Body of pancreas (tissue), 4 donors: ENCODE measurements at regions not wholly inside any gene's neighbourhood (a gene's known extent, or its start where the extent isn't known, plus 50 kb on each side); places are given as distances from the start of the nearest gene placed in this dataset.

ENCODE experiments used
- ATAC-seq: fragments of 150-250 bp; one replicate; pipeline ENCODE4 v1.9.1; 2016
- DNase-seq, 4 donors: peaks; one replicate each; pipeline ENCODE4 v3.0.0-alpha.2; 2019
- H3K27ac ChIP-seq, 4 donors: fragments of 200-600 bp; sonication (generic); 1 replicate in 3 of 4; 2 replicates in 1 of 4; pipeline versions ENCODE4 v1.5.1 to v1.6.1; 2016 to 2019; ENCODE audit warnings: mild to moderate bottlenecking in 1 of 4, mixed read lengths in 1 of 4, moderate library complexity in 1 of 4
- H3K27me3 ChIP-seq, 2 donors: fragments of 200-600 bp; sonication (generic); one replicate each; pipeline ENCODE4 v1.6.0; 2016; ENCODE audit warnings: mild to moderate bottlenecking in 1 of 2
- H3K36me3 ChIP-seq, 2 donors: fragments of 200-600 bp; sonication (generic); replicated peaks in 1 of 2; 2 replicates each; pipeline ENCODE4 v1.5.1; 2016; ENCODE audit warnings: low read depth in 2 of 2; ENCODE audit not compliant: insufficient read depth in 1 of 2
- H3K4me1 ChIP-seq: fragments of 200-600 bp; sonication (generic); one replicate; pipeline ENCODE4 v1.6.0; 2016
- H3K4me3 ChIP-seq, 2 donors: fragments of 200-600 bp; sonication (generic); 1 replicate in 1 of 2; 2 replicates in 1 of 2; pipeline ENCODE4 v1.5.1; 2016 to 2019
- H3K9me3 ChIP-seq, 3 donors: fragments of 200-600 bp; sonication (generic); 1 replicate in 2 of 3; 2 replicates in 1 of 3; pipeline ENCODE4 v1.5.1; 2016
- POLR2A ChIP-seq, 3 donors: fragments of 450-650 bp; IDR thresholded peaks; one replicate each; pipeline ENCODE4 v1.6.1; 2016; ENCODE audit warnings: antibody characterized with exemption in 3 of 3, mild to moderate bottlenecking in 2 of 3
- WGBS, 2 donors: methylation state at CpG; one replicate each; pipeline ENCODE4 v1.1.5; 2017; 5-methylcytosine and 5-hydroxymethylcytosine counted together
- intact Hi-C: fragments of 100-400 bp; cut with DNase I; formaldehyde crosslinking; loops from one replicate; pipeline ENCODE4 v1.15.1; 2023
- TF ChIP-seq, protein P1 (sequence below), 7 experiments: fragments of 450-650 bp in 4 of 7; fragments of 200-600 bp in 3 of 7; sonication (generic) in 3 of 7; IDR thresholded peaks; one replicate each; pipeline ENCODE4 v1.5.1; 2016 to 2019; ENCODE audit warnings: antibody characterized with exemption in 7 of 7

DNA sequence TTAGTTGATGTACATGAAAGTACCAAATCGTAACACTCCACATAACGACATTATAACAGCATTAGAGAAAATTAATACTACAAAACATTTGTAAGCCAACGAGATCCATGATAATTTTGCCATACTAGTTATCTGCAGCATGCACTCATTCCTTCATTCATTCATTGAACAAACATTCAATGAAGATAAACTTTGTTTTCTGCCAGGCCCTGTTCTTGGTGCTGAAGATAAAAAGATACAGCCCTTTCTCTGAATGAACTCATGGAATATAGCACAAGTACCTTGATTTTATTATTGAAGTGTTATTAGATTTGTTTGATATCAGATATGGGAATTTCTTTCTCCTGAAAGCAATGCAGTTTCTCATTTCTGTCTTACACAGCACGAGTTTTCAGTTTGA is 524.0 kb downstream of the TFAP2A start:
- no peaks in the 10 kb centered on the region for H3K36me3 ChIP-seq
- TF ChIP-seq, protein P1, sequence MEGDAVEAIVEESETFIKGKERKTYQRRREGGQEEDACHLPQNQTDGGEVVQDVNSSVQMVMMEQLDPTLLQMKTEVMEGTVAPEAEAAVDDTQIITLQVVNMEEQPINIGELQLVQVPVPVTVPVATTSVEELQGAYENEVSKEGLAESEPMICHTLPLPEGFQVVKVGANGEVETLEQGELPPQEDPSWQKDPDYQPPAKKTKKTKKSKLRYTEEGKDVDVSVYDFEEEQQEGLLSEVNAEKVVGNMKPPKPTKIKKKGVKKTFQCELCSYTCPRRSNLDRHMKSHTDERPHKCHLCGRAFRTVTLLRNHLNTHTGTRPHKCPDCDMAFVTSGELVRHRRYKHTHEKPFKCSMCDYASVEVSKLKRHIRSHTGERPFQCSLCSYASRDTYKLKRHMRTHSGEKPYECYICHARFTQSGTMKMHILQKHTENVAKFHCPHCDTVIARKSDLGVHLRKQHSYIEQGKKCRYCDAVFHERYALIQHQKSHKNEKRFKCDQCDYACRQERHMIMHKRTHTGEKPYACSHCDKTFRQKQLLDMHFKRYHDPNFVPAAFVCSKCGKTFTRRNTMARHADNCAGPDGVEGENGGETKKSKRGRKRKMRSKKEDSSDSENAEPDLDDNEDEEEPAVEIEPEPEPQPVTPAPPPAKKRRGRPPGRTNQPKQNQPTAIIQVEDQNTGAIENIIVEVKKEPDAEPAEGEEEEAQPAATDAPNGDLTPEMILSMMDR (IDR thresholded peaks at IDR 0.05): no peak
- DNase-seq (no peak), ATAC-seq (no peak)
- H3K9me3 ChIP-seq: no peaks in the 10 kb centered on the region
- intact Hi-C loops: no loop called here
- H3K27ac ChIP-seq: no peak overlapping the region
- no peaks in the 10 kb centered on the region for H3K4me1 ChIP-seq
- H3K4me3 ChIP-seq: no peak overlapping the region
- WGBS, 2 donors: 62 to 65% methylated on average over 4 of the region's 4 CpGs
- no peaks in the 10 kb centered on the region for H3K27me3 ChIP-seq

DNA sequence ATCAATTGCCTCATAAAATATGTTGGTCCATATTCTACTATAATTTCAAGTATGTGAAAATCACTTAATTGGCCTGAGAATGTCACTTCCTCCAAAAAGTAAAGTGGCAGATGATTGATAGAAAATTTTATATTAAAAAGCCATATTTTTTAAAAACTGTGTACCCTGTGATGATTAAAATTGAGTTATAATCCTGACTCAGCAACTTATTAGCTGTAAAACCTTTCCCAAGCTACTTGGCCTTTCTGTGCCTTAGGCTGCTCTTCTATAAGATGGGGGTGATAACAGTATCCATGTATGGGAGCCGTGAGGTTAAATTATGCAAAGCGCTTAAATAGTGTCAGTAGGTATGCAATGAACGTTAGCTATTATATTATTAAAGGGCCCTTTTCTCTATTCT is 524.4 kb downstream of the TFAP2A start:
- no peaks in the 10 kb centered on the region for H3K4me1 ChIP-seq
- 71 to 75% methylated on average over 3 of the region's 3 CpGs for WGBS, 2 donors
- DNase-seq: no peak
- ATAC-seq: no peak
- no peak overlapping the region for H3K27ac ChIP-seq
- H3K27me3 ChIP-seq: no peaks in the 10 kb centered on the region
- intact Hi-C loops: no loop called here
- no peak overlapping the region for H3K4me3 ChIP-seq
- H3K9me3 ChIP-seq: no peaks in the 10 kb centered on the region
- H3K36me3 ChIP-seq: no peaks in the 10 kb centered on the region
- TF ChIP-seq POLR2A (IDR thresholded peaks at IDR 0.05): no peak
- TF ChIP-seq, protein P1 (IDR thresholded peaks at IDR 0.05): no peak

DNA sequence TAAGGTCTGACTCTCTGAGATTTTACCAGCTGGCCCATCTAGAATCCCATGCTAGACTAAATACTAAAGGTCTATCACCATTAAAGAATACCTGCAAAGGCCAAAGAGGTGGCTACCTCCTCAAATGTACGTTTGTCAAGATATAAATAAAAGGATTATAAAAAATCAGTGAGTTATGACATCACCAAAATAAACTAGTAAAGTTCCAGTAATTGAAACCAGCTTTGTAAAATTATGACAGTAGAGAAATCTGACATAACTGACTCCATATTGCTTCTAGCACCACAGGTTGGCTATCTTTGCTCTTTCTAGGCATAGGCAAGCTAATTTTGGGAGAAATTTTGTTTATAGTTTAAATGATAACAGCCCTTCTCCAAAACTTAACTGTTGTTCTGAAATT is 536.3 kb downstream of the TFAP2A start:
- ATAC-seq (no peak), DNase-seq (no peak)
- no peaks in the 10 kb centered on the region for H3K36me3 ChIP-seq
- H3K9me3 ChIP-seq: no peaks in the 10 kb centered on the region
- no peaks in the 10 kb centered on the region for H3K27me3 ChIP-seq
- no peaks in the 10 kb centered on the region for H3K4me1 ChIP-seq
- intact Hi-C loops: no loop called here
- WGBS, 2 donors: 24 to 33% methylated on average over 1 of the region's 1 CpG
- TF ChIP-seq, protein P1 (IDR thresholded peaks at IDR 0.05): no peak
- no peak for TF ChIP-seq POLR2A (IDR thresholded peaks at IDR 0.05)
- no peak overlapping the region for H3K4me3 ChIP-seq
- H3K27ac ChIP-seq: no peak overlapping the region

DNA sequence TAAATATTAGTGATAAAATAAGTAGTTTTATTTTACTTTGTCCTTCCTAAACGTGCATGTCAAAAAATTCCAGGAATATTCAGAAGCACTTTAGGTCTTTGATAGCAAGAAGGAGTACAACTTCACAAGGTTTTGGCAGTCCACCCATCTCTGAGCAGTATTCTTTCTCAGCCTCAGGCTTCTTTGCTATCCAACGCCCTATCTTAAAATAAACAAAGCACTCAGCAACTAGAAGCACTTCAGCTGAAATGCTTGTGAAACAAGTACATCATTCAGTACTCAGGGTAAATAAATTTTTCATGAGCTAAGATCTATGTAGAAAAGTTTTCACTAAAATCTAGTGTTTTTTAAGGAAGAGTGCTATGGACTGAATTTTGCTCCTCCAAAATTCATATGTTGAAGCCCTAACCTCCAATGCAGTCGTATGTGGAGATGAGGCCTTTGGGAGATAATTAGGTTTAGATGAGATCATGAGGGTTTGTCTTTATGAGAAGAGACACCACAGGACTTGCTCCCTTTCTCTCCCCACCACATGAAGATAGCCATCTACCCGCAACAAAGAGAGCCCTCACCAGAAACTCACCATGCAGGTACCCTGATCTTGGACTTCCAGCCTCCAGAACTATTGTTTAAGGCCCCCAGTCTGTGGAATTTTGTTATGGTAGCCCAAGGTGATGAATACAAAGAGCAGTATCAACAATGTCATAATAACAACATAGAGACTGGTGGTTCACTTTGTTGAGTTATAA is 539.1 kb downstream of the TFAP2A start:
- Histone ChIP-seq H3K27ac (no peak overlapping the region), H3K36me3 (no peaks in the 10 kb centered on the region), H3K4me1 (no peaks in the 10 kb centered on the region), H3K9me3 (no peaks in the 10 kb centered on the region), H3K27me3 (no peaks in the 10 kb centered on the region), H3K4me3 (no peak overlapping the region)
- no peak for TF ChIP-seq POLR2A (IDR thresholded peaks at IDR 0.05)
- TF ChIP-seq, protein P1 (IDR thresholded peaks at IDR 0.05): no peak
- intact Hi-C loops: no loop called here
- WGBS, 2 donors: 44 to 51% methylated on average over 4 of the region's 4 CpGs
- no peak for ATAC-seq
- no peak for DNase-seq

DNA sequence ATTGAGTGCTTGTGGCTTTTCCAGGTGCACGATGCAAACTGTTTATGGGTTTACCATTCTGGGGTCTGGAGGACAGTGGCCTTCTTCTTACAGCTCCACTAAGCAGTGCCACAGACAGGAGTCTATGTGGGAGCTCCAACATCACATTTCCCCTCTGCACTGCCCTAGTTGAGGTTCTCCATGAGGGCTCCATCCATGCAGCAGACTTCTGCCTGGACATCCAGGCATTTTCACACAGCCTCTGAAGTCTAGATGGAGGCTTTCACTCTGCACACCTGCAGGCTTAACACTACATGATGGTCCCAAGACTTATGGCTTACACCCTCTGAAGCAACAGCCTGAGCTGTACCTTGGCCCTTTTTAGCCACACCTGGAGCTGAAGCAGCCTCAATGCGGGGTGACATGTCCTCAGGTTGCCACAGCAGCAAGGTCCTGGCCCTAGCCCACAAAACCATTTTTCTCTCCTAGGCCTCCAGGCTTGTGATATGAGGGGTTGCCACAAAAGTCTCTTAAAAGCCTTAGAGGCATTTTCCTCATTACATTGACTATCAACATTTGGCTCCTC is 552.2 kb downstream of the TFAP2A start:
- H3K4me3 ChIP-seq: no peak overlapping the region
- 72 to 73% methylated on average over 2 of the region's 2 CpGs for WGBS, 2 donors
- H3K4me1 ChIP-seq: no peaks in the 10 kb centered on the region
- H3K36me3 ChIP-seq: no peaks in the 10 kb centered on the region
- ATAC-seq (no peak), DNase-seq (no peak)
- H3K27ac ChIP-seq: no peak overlapping the region
- intact Hi-C loops: no loop called here
- peaks cover 0 to 8% (median 0%) of the 10 kb centered on the region in 3 donors for H3K9me3 ChIP-seq
- no peaks in the 10 kb centered on the region for H3K27me3 ChIP-seq
- TF ChIP-seq POLR2A (IDR thresholded peaks at IDR 0.05): no peak
- TF ChIP-seq, protein P1 (IDR thresholded peaks at IDR 0.05): no peak
